Esophagus muscularis mucosa (tissue), 4 donors: ENCODE measurements at regions not wholly inside any gene's neighbourhood (a gene's known extent, or its start where the extent isn't known, plus 50 kb on each side); places are given as distances from the start of the nearest gene placed in this dataset.
"Not testable (repeated sequence)": the region's sequence is repeated elsewhere in the genome, so short reads cannot be mapped to it uniquely, and the experiment has no call there.

ENCODE experiments used
- DNase-seq: peaks from one replicate; pipeline ENCODE4 v3.0.0-alpha.2; 2017; ENCODE audit errors: extremely low spot score
- H3K27ac ChIP-seq, 4 donors: fragments of 200-600 bp; sonication (generic); replicated peaks in 1 of 4; 1 replicate in 3 of 4; 2 replicates in 1 of 4; pipeline ENCODE4 v1.5.1; 2016 to 2019; ENCODE audit warnings: mild to moderate bottlenecking in 1 of 4
- H3K27me3 ChIP-seq, 4 donors: fragments of 200-600 bp; sonication (generic); one replicate each; pipeline versions ENCODE4 v1.5.1 to v1.6.0; 2016 to 2019
- H3K36me3 ChIP-seq, 4 donors: fragments of 200-600 bp; sonication (generic); one replicate each; pipeline ENCODE4 v1.5.1; 2016 to 2019
- H3K4me1 ChIP-seq, 4 donors: fragments of 200-600 bp; sonication (generic); one replicate each; pipeline ENCODE4 v1.5.1; 2016 to 2019
- H3K4me3 ChIP-seq, 4 donors: fragments of 200-600 bp; sonication (generic); 1 replicate in 2 of 4; 2 replicates in 2 of 4; pipeline ENCODE4 v1.5.1; 2016 to 2019; ENCODE audit warnings: mild to moderate bottlenecking in 4 of 4, moderate library complexity in 1 of 4
- H3K9me3 ChIP-seq, 4 donors: fragments of 200-600 bp; sonication (generic); 1 replicate in 3 of 4; 2 replicates in 1 of 4; pipeline ENCODE4 v1.5.1; 2016 to 2019
- EP300 ChIP-seq: sonication (generic); formaldehyde crosslinking; IDR thresholded peaks from one replicate; pipeline ENCODE4 v1.6.1; 2017; ENCODE audit warnings: antibody characterized with exemption
- POLR2A ChIP-seq: fragments of 450-650 bp; IDR thresholded peaks from one replicate; pipeline ENCODE4 v1.6.1; 2017; ENCODE audit warnings: antibody characterized with exemption, moderate library complexity, mild to moderate bottlenecking, low read depth
- POLR2AphosphoS5 ChIP-seq, 2 donors: sonication (generic); formaldehyde crosslinking; IDR thresholded peaks; one replicate each; pipeline ENCODE4 v1.6.1; 2017; ENCODE audit warnings: antibody characterized with exemption in 2 of 2
- WGBS: methylation state at CpG from one replicate; pipeline ENCODE4 v1.1.5; 2018; 5-methylcytosine and 5-hydroxymethylcytosine counted together
- intact Hi-C: fragments of 100-400 bp; cut with DNase I; formaldehyde crosslinking; loops from one replicate; pipeline ENCODE4 v1.15.1; 2023
- TF ChIP-seq, protein P1 (sequence below), 3 experiments: fragments of 200-600 bp in 2 of 3; fragments of 450-650 bp in 1 of 3; sonication (generic) in 2 of 3; IDR thresholded peaks; one replicate each; pipeline ENCODE4 v1.5.1; 2017 to 2019; ENCODE audit warnings: antibody characterized with exemption in 3 of 3, mild to moderate bottlenecking in 2 of 3, moderate library complexity in 1 of 3

GRCh38 chr7:25050223-25050622, 70.2 kb upstream of the OSBPL3 start:
- Histone ChIP-seq H3K9me3 (no peaks in the 10 kb centered on the region), H3K27ac (no peak overlapping the region), H3K36me3 (no peaks in the 10 kb centered on the region), H3K4me1 (no peaks in the 10 kb centered on the region), H3K4me3 (no peak overlapping the region), H3K27me3 (no peaks in the 10 kb centered on the region)
- no peak for TF ChIP-seq POLR2AphosphoS5 (IDR thresholded peaks at IDR 0.05)
- no peak for TF ChIP-seq POLR2A
- TF ChIP-seq EP300, result no peak
- TF ChIP-seq, protein P1, sequence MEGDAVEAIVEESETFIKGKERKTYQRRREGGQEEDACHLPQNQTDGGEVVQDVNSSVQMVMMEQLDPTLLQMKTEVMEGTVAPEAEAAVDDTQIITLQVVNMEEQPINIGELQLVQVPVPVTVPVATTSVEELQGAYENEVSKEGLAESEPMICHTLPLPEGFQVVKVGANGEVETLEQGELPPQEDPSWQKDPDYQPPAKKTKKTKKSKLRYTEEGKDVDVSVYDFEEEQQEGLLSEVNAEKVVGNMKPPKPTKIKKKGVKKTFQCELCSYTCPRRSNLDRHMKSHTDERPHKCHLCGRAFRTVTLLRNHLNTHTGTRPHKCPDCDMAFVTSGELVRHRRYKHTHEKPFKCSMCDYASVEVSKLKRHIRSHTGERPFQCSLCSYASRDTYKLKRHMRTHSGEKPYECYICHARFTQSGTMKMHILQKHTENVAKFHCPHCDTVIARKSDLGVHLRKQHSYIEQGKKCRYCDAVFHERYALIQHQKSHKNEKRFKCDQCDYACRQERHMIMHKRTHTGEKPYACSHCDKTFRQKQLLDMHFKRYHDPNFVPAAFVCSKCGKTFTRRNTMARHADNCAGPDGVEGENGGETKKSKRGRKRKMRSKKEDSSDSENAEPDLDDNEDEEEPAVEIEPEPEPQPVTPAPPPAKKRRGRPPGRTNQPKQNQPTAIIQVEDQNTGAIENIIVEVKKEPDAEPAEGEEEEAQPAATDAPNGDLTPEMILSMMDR (IDR thresholded peaks at IDR 0.05), result no peak
- intact Hi-C loops, result no loop called here
- no peak for DNase-seq
- 85% methylated on average over 5 of the region's 5 CpGs for WGBS

- 90% methylated on average over 1 of the region's 1 CpG for WGBS
- H3K27ac ChIP-seq, result no peak overlapping the region
- H3K9me3 ChIP-seq, result no peaks in the 10 kb centered on the region
- H3K36me3 ChIP-seq, result no peaks in the 10 kb centered on the region
- H3K27me3 ChIP-seq, result no peaks in the 10 kb centered on the region
- no peak for DNase-seq
- intact Hi-C loops, result no loop called here
- TF ChIP-seq POLR2AphosphoS5 (IDR thresholded peaks at IDR 0.05) (no peak), POLR2A (no peak), EP300 (no peak)
- TF ChIP-seq, protein P1 (IDR thresholded peaks at IDR 0.05), result no peak
- no peak overlapping the region for H3K4me3 ChIP-seq
- H3K4me1 ChIP-seq, result no peaks in the 10 kb centered on the region
Measured at GRCh38 chr7:25048444-25048834, 68.5 kb upstream of the OSBPL3 start.

GRCh38 chr7:25047571-25048443, 67.8 kb upstream of the OSBPL3 start:
- DNase-seq, H3K36me3 ChIP-seq, H3K4me3 ChIP-seq, H3K27ac ChIP-seq, H3K4me1 ChIP-seq, intact Hi-C loops, H3K27me3 ChIP-seq, H3K9me3 ChIP-seq: not testable (repeated sequence)
- WGBS, result 91% methylated on average over 6 of the region's 27 CpGs

DNA sequence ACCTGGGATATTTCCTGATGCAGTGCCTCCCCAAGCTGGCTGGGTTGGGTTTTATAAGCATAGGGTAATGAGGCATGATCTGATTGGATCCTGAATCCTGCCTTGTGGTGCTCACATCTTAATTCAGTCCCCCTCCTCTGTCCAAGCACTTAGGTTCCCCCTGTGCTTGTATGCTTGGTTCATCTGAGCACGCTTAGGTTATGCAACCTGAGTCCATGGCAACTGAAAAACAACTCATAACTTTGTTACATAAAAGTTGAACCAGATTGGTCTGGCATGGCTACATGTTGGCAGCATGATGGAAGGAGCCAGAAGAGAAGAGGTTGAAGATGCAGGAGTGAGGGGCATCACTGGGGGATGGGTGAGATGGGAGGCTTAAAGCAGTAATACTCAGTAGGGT, 57.3 kb upstream of the OSBPL3 start:
- peak; percentile 75 for DNase-seq
- WGBS, result 31% methylated on average over 1 of the region's 1 CpG
- H3K9me3 ChIP-seq, result no peaks in the 10 kb centered on the region
- H3K36me3 ChIP-seq, result no peaks in the 10 kb centered on the region
- H3K27ac ChIP-seq, result no peak overlapping the region
- intact Hi-C loops, result no loop called here
- H3K4me1 ChIP-seq, result peaks cover 0 to 17% (median 11%) of the 10 kb centered on the region in 4 donors
- TF ChIP-seq EP300, result no peak
- peak; percentile 12 to 34 for TF ChIP-seq POLR2AphosphoS5 (IDR thresholded peaks at IDR 0.05)
- no peaks in the 10 kb centered on the region for H3K27me3 ChIP-seq
- H3K4me3 ChIP-seq, result no peak overlapping the region

DNA sequence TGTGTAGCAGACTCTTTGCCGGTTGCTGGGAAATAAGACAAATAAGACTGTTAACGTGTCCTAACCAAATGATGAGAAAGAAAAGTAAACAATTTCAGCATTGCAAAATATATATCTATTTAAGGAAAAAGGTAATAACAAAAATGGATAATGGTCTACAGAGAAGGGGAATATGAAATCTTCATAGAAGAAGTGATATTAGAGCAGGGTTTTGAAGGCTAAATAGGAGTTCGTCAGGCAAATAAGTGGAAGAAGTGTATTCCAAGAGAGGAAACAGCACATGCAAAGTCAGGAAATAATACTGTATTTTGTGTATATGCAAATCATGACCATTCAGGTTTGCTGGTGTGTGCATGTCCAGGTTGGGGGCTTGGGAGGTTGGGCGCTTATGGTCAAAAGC, 55.3 kb upstream of the OSBPL3 start:
- Histone ChIP-seq H3K27me3 (no peaks in the 10 kb centered on the region), H3K4me1 (peaks cover 0 to 17% (median 11%) of the 10 kb centered on the region in 4 donors), H3K36me3 (no peaks in the 10 kb centered on the region), H3K9me3 (no peaks in the 10 kb centered on the region), H3K27ac (no peak overlapping the region), H3K4me3 (no peak overlapping the region)
- intact Hi-C loops, result no loop called here
- 88% methylated on average over 4 of the region's 4 CpGs for WGBS
- TF ChIP-seq, protein P1 (IDR thresholded peaks at IDR 0.05), result no peak
- TF ChIP-seq POLR2AphosphoS5 (IDR thresholded peaks at IDR 0.05) (no peak), EP300 (no peak), POLR2A (no peak)
- no peak for DNase-seq
